Right atrium auricular region (tissue), 2 donors: ENCODE measurements at regions not wholly inside any gene's neighbourhood (a gene's known extent, or its start where the extent isn't known, plus 50 kb on each side); places are given as distances from the start of the nearest gene placed in this dataset.

Experiments used
- DNase-seq: peaks from one replicate; pipeline ENCODE4 v3.0.0-alpha.2; 2019; ENCODE audit warnings: low spot score
- H3K27ac ChIP-seq, 2 donors: fragments of 200-600 bp; sonication (generic); 1 replicate in 1 of 2; 2 replicates in 1 of 2; pipeline ENCODE4 v1.5.1; 2016 to 2019
- H3K27me3 ChIP-seq, 2 donors: fragments of 200-600 bp; sonication (generic); one replicate each; pipeline versions ENCODE4 v1.5.1 to v1.6.0; 2017 to 2019
- H3K36me3 ChIP-seq: fragments of 200-600 bp; sonication (generic); one replicate; pipeline ENCODE4 v1.5.1; 2016
- H3K4me1 ChIP-seq, 2 donors: fragments of 200-600 bp; sonication (generic); one replicate each; pipeline versions ENCODE4 v1.5.1 to v1.6.0; 2017 to 2019
- H3K4me3 ChIP-seq, 2 donors: fragments of 200-600 bp; sonication (generic); 1 replicate in 1 of 2; 2 replicates in 1 of 2; pipeline ENCODE4 v1.5.1; 2017 to 2019; ENCODE audit warnings: mild to moderate bottlenecking in 1 of 2, moderate library complexity in 1 of 2
- H3K9me3 ChIP-seq, 2 donors: fragments of 200-600 bp; sonication (generic); one replicate each; pipeline ENCODE4 v1.5.1; 2019
- TF ChIP-seq, protein P1 (sequence below), 2 donors: fragments of 200-600 bp; sonication (generic); IDR thresholded peaks; one replicate each; pipeline ENCODE4 v1.5.1; 2019; ENCODE audit warnings: antibody characterized with exemption in 2 of 2

DNA sequence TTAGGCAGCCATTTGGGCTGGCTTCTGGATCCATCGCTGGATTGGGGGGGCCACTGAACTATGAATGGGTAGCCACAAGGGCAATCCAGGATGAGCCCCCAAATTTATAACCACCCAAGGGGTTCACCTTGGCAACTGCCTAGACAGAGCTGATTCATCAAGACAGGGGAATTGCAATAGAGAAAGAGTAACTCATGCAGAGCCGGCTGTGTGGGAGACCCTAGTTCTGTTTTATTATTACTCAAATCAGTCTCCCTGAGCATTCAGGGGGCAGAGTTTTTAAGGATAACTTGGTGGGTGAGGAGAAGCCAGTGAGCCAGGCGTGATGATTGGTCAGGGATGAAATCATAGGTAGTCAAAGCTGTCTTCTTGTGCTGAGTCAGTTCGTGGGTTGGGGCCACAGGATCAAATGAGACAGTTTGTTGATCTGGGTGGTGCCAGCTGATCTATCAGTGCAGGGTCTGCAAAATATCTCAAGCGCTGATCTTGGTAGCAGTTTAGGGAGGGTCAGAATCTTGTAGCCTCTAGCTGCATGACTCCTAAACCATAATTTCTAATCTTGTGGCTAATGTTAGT, 57.9 kb downstream of the DNAJB9 start:
- Histone ChIP-seq H3K27me3 (no peaks in the 10 kb centered on the region), H3K27ac (no peak overlapping the region), H3K4me1 (no peaks in the 10 kb centered on the region), H3K36me3 (no peaks in the 10 kb centered on the region), H3K4me3 (no peak overlapping the region), H3K9me3 (no peaks in the 10 kb centered on the region)
- TF ChIP-seq, protein P1, sequence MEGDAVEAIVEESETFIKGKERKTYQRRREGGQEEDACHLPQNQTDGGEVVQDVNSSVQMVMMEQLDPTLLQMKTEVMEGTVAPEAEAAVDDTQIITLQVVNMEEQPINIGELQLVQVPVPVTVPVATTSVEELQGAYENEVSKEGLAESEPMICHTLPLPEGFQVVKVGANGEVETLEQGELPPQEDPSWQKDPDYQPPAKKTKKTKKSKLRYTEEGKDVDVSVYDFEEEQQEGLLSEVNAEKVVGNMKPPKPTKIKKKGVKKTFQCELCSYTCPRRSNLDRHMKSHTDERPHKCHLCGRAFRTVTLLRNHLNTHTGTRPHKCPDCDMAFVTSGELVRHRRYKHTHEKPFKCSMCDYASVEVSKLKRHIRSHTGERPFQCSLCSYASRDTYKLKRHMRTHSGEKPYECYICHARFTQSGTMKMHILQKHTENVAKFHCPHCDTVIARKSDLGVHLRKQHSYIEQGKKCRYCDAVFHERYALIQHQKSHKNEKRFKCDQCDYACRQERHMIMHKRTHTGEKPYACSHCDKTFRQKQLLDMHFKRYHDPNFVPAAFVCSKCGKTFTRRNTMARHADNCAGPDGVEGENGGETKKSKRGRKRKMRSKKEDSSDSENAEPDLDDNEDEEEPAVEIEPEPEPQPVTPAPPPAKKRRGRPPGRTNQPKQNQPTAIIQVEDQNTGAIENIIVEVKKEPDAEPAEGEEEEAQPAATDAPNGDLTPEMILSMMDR (IDR thresholded peaks at IDR 0.05) = no peak
- no peak for DNase-seq

DNA sequence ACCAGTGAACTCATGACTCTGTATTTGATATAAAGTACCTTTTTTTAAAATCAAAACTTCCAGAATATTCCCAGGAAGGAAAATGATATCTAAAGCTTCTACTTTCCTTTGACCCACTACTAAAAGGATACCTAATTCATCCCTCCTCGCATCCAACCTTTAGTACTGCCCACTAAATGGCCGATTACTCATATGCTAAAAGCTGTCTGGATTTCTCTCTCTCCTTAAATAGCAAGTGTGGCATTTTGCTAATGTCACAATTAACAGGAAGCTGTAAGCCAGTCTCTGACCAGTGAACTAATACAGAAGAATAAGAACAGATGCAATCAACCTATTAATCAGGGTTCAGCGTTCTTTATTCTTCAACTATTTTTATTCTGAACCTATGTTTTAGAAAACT, 59.0 kb downstream of the DNAJB9 start:
- Histone ChIP-seq H3K9me3 (no peaks in the 10 kb centered on the region), H3K4me3 (no peak overlapping the region), H3K36me3 (no peaks in the 10 kb centered on the region), H3K27ac (no peak overlapping the region), H3K27me3 (no peaks in the 10 kb centered on the region), H3K4me1 (no peaks in the 10 kb centered on the region)
- DNase-seq = no peak
- TF ChIP-seq, protein P1 (IDR thresholded peaks at IDR 0.05) = no peak

DNA sequence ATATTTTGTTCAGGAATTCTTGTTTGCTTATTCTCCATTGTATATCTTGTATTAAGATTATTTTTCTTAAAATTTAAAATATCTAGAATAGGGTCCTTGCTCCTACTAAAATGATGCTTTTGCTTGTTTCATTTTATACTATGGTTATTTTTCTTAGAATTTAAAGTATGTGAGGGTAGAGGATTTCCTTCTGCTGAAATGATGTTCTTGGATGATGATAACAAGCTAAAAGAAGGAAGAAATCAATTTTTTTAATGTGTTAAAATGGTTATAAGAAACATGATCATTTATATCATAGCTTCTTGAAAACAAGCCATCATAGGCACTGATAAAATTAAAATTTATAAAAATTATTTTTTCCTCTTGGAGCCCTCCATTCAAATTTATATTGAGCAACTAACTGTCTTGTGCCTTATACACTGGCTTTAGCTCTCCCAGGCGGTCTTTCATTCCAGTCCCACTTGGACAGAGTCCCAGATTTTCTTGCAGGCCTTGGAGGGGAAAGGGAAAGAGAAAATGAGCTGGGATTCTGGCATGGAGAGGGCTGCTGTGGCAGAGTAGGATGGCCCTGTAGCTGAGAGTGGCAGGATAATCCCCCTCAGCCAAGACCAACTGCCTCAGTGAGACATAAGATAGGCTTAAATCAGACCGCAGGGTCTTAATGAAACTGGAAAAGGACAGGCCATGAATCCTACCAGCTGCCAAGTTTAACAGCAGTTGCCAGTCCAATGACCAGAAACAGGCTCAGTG, 60.2 kb downstream of the DNAJB9 start:
- Histone ChIP-seq H3K36me3 (no peaks in the 10 kb centered on the region), H3K4me3 (no peak overlapping the region), H3K27ac (no peak overlapping the region), H3K4me1 (no peaks in the 10 kb centered on the region), H3K27me3 (no peaks in the 10 kb centered on the region), H3K9me3 (no peaks in the 10 kb centered on the region)
- no peak for DNase-seq
- TF ChIP-seq, protein P1 (IDR thresholded peaks at IDR 0.05) = no peak

DNA sequence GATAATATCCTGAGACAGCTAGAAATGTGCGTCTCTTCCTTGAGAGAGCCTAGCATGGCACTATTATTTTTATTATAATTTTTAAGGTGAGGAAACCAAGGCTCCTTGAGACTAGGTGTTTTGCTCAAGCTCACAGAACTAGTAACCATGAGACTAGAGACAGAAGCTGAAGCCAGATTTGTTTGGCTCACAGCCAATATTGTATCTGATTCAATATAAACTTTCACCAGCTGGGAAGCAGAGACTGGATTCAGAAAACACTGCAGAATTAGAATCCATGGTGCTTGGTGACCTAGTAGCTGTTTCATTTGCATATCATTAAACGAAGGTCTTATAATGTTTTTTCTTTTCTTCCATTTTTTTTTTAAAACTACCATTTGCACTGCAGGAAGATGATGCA, 64.4 kb downstream of the DNAJB9 start:
- Histone ChIP-seq H3K4me1 (no peaks in the 10 kb centered on the region), H3K9me3 (no peaks in the 10 kb centered on the region), H3K36me3 (no peaks in the 10 kb centered on the region), H3K4me3 (no peak overlapping the region), H3K27ac (no peak overlapping the region), H3K27me3 (no peaks in the 10 kb centered on the region)
- TF ChIP-seq, protein P1 (IDR thresholded peaks at IDR 0.05) = no peak
- no peak for DNase-seq

DNA sequence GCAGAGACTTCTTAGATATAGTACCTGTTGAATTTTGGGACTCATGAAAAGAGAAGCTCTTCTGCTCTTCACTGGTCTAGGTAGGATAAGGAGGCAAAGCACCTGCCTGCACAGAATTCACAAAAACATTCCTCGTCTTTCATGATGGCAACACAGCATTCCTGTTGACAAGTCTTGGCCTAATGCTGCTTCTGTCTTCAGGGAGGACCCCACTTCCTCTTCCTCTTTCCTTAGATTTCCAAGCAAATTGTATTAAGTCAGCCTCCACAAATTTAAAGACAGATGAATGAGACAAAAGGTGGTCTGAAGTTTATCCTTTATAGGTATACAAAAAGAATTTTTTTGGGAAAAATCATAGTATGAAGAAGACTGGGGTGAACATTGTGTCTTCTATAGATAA, 64.9 kb downstream of the DNAJB9 start:
- no peaks in the 10 kb centered on the region for H3K4me1 ChIP-seq
- TF ChIP-seq, protein P1 (IDR thresholded peaks at IDR 0.05) = no peak
- DNase-seq = no peak
- H3K36me3 ChIP-seq = no peaks in the 10 kb centered on the region
- H3K4me3 ChIP-seq = no peak overlapping the region
- no peak overlapping the region for H3K27ac ChIP-seq
- H3K9me3 ChIP-seq = no peaks in the 10 kb centered on the region
- no peaks in the 10 kb centered on the region for H3K27me3 ChIP-seq
